ENCODE measurements at regions not wholly inside any gene's neighbourhood (a gene's known extent, or its start where the extent isn't known, plus 50 kb on each side); places are given as distances from the start of the nearest gene placed in this dataset.

GRCh38 chr21:16201718-16202117, 471.9 kb downstream of the USP25 start:
- ChIA-PET CTCF (no interaction called here), POLR2A (no interaction called here)
- H3K27ac ChIP-seq (ENCODE audit: insufficient read depth in 1 of 2, low read depth in 1 of 2, low read length in 2 of 2, poor library complexity in 1 of 2, severe bottlenecking in 2 of 2) = no peak overlapping the region
- DNase-seq = no peak
- 100% methylated on average over 1 of the region's 1 CpG for WGBS (ENCODE audit: insufficient coverage)
- H3K4me3 ChIP-seq (ENCODE audit: control insufficient read depth in 1 of 7, extremely low read depth in 1 of 7, insufficient read depth in 4 of 7, low read depth in 2 of 7, low read length in 6 of 7) = no peak overlapping the region
- peaks cover 2 to 12% (median 7%) of the 10 kb centered on the region in 4 experiments for H3K4me1 ChIP-seq (ENCODE audit: control extremely low read depth in 1 of 4, control insufficient read depth in 4 of 4, insufficient read depth in 4 of 4, low read length in 3 of 4)
- H3K27me3 ChIP-seq (replicated peaks in 2 of 5; ENCODE audit: control insufficient read depth in 4 of 5, insufficient read depth in 5 of 5, low read length in 4 of 5) = no peaks in the 10 kb centered on the region
- H3K9me3 ChIP-seq (ENCODE audit: control extremely low read depth in 1 of 5, control insufficient read depth in 4 of 5, insufficient read depth in 2 of 5, low read depth in 1 of 5, low read length in 4 of 5) = peaks cover 0 to 4% (median 1%) of the 10 kb centered on the region in 5 experiments
- H3K36me3 ChIP-seq (ENCODE audit: control insufficient read depth in 4 of 4, insufficient read depth in 4 of 4, low read length in 3 of 4) = peaks cover 0 to 7% (median 1%) of the 10 kb centered on the region in 4 experiments

- no peak overlapping the region for H3K4me3 ChIP-seq (ENCODE audit: control insufficient read depth in 1 of 7, extremely low read depth in 1 of 7, insufficient read depth in 4 of 7, low read depth in 2 of 7, low read length in 6 of 7)
- H3K27me3 ChIP-seq (replicated peaks in 2 of 5; ENCODE audit: control insufficient read depth in 4 of 5, insufficient read depth in 5 of 5, low read length in 4 of 5) = no peaks in the 10 kb centered on the region
- ChIA-PET POLR2A (no interaction called here), CTCF (interaction anchor here (0.7 to 1.4 kb wide), 3 partner anchors 9 to 13 kb away, joined by 3 read pairs; no protein-coding TSS in a partner anchor)
- H3K27ac ChIP-seq (ENCODE audit: insufficient read depth in 1 of 2, low read depth in 1 of 2, low read length in 2 of 2, poor library complexity in 1 of 2, severe bottlenecking in 2 of 2) = no peak overlapping the region
- 78% methylated on average over 1 of the region's 3 CpGs for WGBS (ENCODE audit: insufficient coverage)
- peaks cover 0 to 4% (median 0%) of the 10 kb centered on the region in 5 experiments for H3K9me3 ChIP-seq (ENCODE audit: control extremely low read depth in 1 of 5, control insufficient read depth in 4 of 5, insufficient read depth in 2 of 5, low read depth in 1 of 5, low read length in 4 of 5)
- DNase-seq = no peak
- no peaks in the 10 kb centered on the region for H3K4me1 ChIP-seq (ENCODE audit: control extremely low read depth in 1 of 4, control insufficient read depth in 4 of 4, insufficient read depth in 4 of 4, low read length in 3 of 4)
- H3K36me3 ChIP-seq (ENCODE audit: control insufficient read depth in 4 of 4, insufficient read depth in 4 of 4, low read length in 3 of 4) = peaks cover 0 to 5% (median 1%) of the 10 kb centered on the region in 4 experiments
Measured at GRCh38 chr21:16205527-16205926, 475.7 kb downstream of the USP25 start.

- ChIA-PET CTCF (interaction anchor here (1.1 kb wide), 1 partner anchor 36 kb away, joined by 3 read pairs; no protein-coding TSS in a partner anchor), POLR2A (no interaction called here)
- H3K27ac ChIP-seq (ENCODE audit: insufficient read depth in 1 of 2, low read depth in 1 of 2, low read length in 2 of 2, poor library complexity in 1 of 2, severe bottlenecking in 2 of 2) = no peak overlapping the region
- H3K4me3 ChIP-seq (ENCODE audit: control insufficient read depth in 1 of 7, extremely low read depth in 1 of 7, insufficient read depth in 4 of 7, low read depth in 2 of 7, low read length in 6 of 7) = no peak overlapping the region
- no peaks in the 10 kb centered on the region for H3K9me3 ChIP-seq (ENCODE audit: control extremely low read depth in 1 of 5, control insufficient read depth in 4 of 5, insufficient read depth in 2 of 5, low read depth in 1 of 5, low read length in 4 of 5)
- no peaks in the 10 kb centered on the region for H3K27me3 ChIP-seq (replicated peaks in 2 of 5; ENCODE audit: control insufficient read depth in 4 of 5, insufficient read depth in 5 of 5, low read length in 4 of 5)
- H3K36me3 ChIP-seq (ENCODE audit: control insufficient read depth in 4 of 4, insufficient read depth in 4 of 4, low read length in 3 of 4) = no peaks in the 10 kb centered on the region
- WGBS (ENCODE audit: insufficient coverage) = 81% methylated on average over 5 of the region's 7 CpGs
- peaks cover 0 to 5% (median 1%) of the 10 kb centered on the region in 4 experiments for H3K4me1 ChIP-seq (ENCODE audit: control extremely low read depth in 1 of 4, control insufficient read depth in 4 of 4, insufficient read depth in 4 of 4, low read length in 3 of 4)
- no peak for DNase-seq
Measured at GRCh38 chr21:16211339-16212303, 481.8 kb downstream of the USP25 start.

GRCh38 chr21:16213518-16213917, 483.7 kb downstream of the USP25 start:
- Histone ChIP-seq H3K9me3 (ENCODE audit: control extremely low read depth in 1 of 5, control insufficient read depth in 4 of 5, insufficient read depth in 2 of 5, low read depth in 1 of 5, low read length in 4 of 5) (no peaks in the 10 kb centered on the region), H3K4me3 (ENCODE audit: control insufficient read depth in 1 of 7, extremely low read depth in 1 of 7, insufficient read depth in 4 of 7, low read depth in 2 of 7, low read length in 6 of 7) (no peak overlapping the region), H3K36me3 (ENCODE audit: control insufficient read depth in 4 of 4, insufficient read depth in 4 of 4, low read length in 3 of 4) (no peaks in the 10 kb centered on the region), H3K4me1 (ENCODE audit: control extremely low read depth in 1 of 4, control insufficient read depth in 4 of 4, insufficient read depth in 4 of 4, low read length in 3 of 4) (peaks cover 0 to 5% (median 1%) of the 10 kb centered on the region in 4 experiments), H3K27me3 (replicated peaks in 2 of 5; ENCODE audit: control insufficient read depth in 4 of 5, insufficient read depth in 5 of 5, low read length in 4 of 5) (no peaks in the 10 kb centered on the region), H3K27ac (ENCODE audit: insufficient read depth in 1 of 2, low read depth in 1 of 2, low read length in 2 of 2, poor library complexity in 1 of 2, severe bottlenecking in 2 of 2) (no peak overlapping the region)
- CTCF ChIA-PET = no interaction called here
- POLR2A ChIA-PET = no interaction called here
- 100% methylated on average over 1 of the region's 3 CpGs for WGBS (ENCODE audit: insufficient coverage)
- DNase-seq = no peak

GRCh38 chr21:16215193-16215592, 485.4 kb downstream of the USP25 start:
- Histone ChIP-seq H3K36me3 (ENCODE audit: control insufficient read depth in 4 of 4, insufficient read depth in 4 of 4, low read length in 3 of 4) (peaks cover 0 to 6% (median 0%) of the 10 kb centered on the region in 4 experiments), H3K9me3 (ENCODE audit: control extremely low read depth in 1 of 5, control insufficient read depth in 4 of 5, insufficient read depth in 2 of 5, low read depth in 1 of 5, low read length in 4 of 5) (peaks cover 0 to 2% (median 0%) of the 10 kb centered on the region in 5 experiments), H3K27me3 (replicated peaks in 2 of 5; ENCODE audit: control insufficient read depth in 4 of 5, insufficient read depth in 5 of 5, low read length in 4 of 5) (no peaks in the 10 kb centered on the region), H3K4me3 (ENCODE audit: control insufficient read depth in 1 of 7, extremely low read depth in 1 of 7, insufficient read depth in 4 of 7, low read depth in 2 of 7, low read length in 6 of 7) (no peak overlapping the region), H3K4me1 (ENCODE audit: control extremely low read depth in 1 of 4, control insufficient read depth in 4 of 4, insufficient read depth in 4 of 4, low read length in 3 of 4) (peaks cover 0 to 5% (median 1%) of the 10 kb centered on the region in 4 experiments), H3K27ac (ENCODE audit: insufficient read depth in 1 of 2, low read depth in 1 of 2, low read length in 2 of 2, poor library complexity in 1 of 2, severe bottlenecking in 2 of 2) (no peak overlapping the region)
- no peak for DNase-seq
- CTCF ChIA-PET = interaction anchor here (1.6 kb wide), 1 partner anchor 10 kb away, joined by 4 read pairs; no protein-coding TSS in a partner anchor
- POLR2A ChIA-PET = no interaction called here
- WGBS (ENCODE audit: insufficient coverage) = no CpG with 5 or more reads among the region's 2 CpGs

- peaks cover 0 to 2% (median 0%) of the 10 kb centered on the region in 5 experiments for H3K9me3 ChIP-seq (ENCODE audit: control extremely low read depth in 1 of 5, control insufficient read depth in 4 of 5, insufficient read depth in 2 of 5, low read depth in 1 of 5, low read length in 4 of 5)
- H3K4me3 ChIP-seq (ENCODE audit: control insufficient read depth in 1 of 7, extremely low read depth in 1 of 7, insufficient read depth in 4 of 7, low read depth in 2 of 7, low read length in 6 of 7) = no peak overlapping the region
- CTCF ChIA-PET = interaction anchor here (0.8 to 1.6 kb wide), 2 partner anchors 10 to 26 kb away, joined by 3 to 4 read pairs; no protein-coding TSS in a partner anchor
- H3K27me3 ChIP-seq (replicated peaks in 2 of 5; ENCODE audit: control insufficient read depth in 4 of 5, insufficient read depth in 5 of 5, low read length in 4 of 5) = no peaks in the 10 kb centered on the region
- no CpG with 5 or more reads among the region's 2 CpGs for WGBS (ENCODE audit: insufficient coverage)
- H3K27ac ChIP-seq (ENCODE audit: insufficient read depth in 1 of 2, low read depth in 1 of 2, low read length in 2 of 2, poor library complexity in 1 of 2, severe bottlenecking in 2 of 2) = no peak overlapping the region
- H3K4me1 ChIP-seq (ENCODE audit: control extremely low read depth in 1 of 4, control insufficient read depth in 4 of 4, insufficient read depth in 4 of 4, low read length in 3 of 4) = peaks cover 0 to 5% (median 1%) of the 10 kb centered on the region in 4 experiments
- H3K36me3 ChIP-seq (ENCODE audit: control insufficient read depth in 4 of 4, insufficient read depth in 4 of 4, low read length in 3 of 4) = peaks cover 0 to 9% (median 0%) of the 10 kb centered on the region in 4 experiments
- DNase-seq = no peak
- POLR2A ChIA-PET = no interaction called here
Measured at GRCh38 chr21:16215663-16216183, 485.9 kb downstream of the USP25 start.
